ENCODE measurements at regions not wholly inside any gene's neighbourhood (a gene's known extent, or its start where the extent isn't known, plus 50 kb on each side); places are given as distances from the start of the nearest gene placed in this dataset.

- no peak for DNase-seq
Observed at GRCh38 chr15:96230526-96231181, 99.8 kb upstream of the NR2F2 start.

- DNase-seq: no peak
Observed at GRCh38 chr15:96232335-96232734, 98.2 kb upstream of the NR2F2 start.

GRCh38 chr15:96234109-96234892 lies 96.2 kb upstream of the NR2F2 start:
- no peak for DNase-seq

- DNase-seq: no peak
Observed at GRCh38 chr15:96237002-96237401, 93.5 kb upstream of the NR2F2 start.

- DNase-seq: no peak
Observed at GRCh38 chr15:96242761-96243160, 87.7 kb upstream of the NR2F2 start.

GRCh38 chr15:96243701-96244100 lies 86.8 kb upstream of the NR2F2 start:
- DNase-seq: no peak

GRCh38 chr15:96245252-96245651 lies 85.2 kb upstream of the NR2F2 start:
- DNase-seq: no peak

GRCh38 chr15:96246057-96246456 lies 84.4 kb upstream of the NR2F2 start:
- no peak for DNase-seq

GRCh38 chr15:96247621-96248305 lies 82.7 kb upstream of the NR2F2 start:
- no peak for DNase-seq

GRCh38 chr15:96252148-96252547 lies 78.4 kb upstream of the NR2F2 start:
- DNase-seq: no peak

- DNase-seq: no peak
Observed at GRCh38 chr15:96253006-96253747, 77.3 kb upstream of the NR2F2 start.

- DNase-seq: no peak
Observed at GRCh38 chr15:96254173-96254572, 76.3 kb upstream of the NR2F2 start.

GRCh38 chr15:96255599-96255998 lies 74.9 kb upstream of the NR2F2 start:
- DNase-seq: no peak

GRCh38 chr15:96261575-96262034 lies 68.9 kb upstream of the NR2F2 start:
- DNase-seq: no peak

GRCh38 chr15:96262097-96262496 lies 68.4 kb upstream of the NR2F2 start:
- DNase-seq: no peak

GRCh38 chr15:96262549-96263489 lies 67.7 kb upstream of the NR2F2 start:
- no peak for DNase-seq

GRCh38 chr15:96264351-96264798 lies 66.1 kb upstream of the NR2F2 start:
- DNase-seq: no peak

GRCh38 chr15:96264801-96265515 lies 65.5 kb upstream of the NR2F2 start:
- no peak for DNase-seq

- no peak for DNase-seq
Observed at GRCh38 chr15:96266456-96266855, 64.0 kb upstream of the NR2F2 start.

GRCh38 chr15:96267463-96267862 lies 63.0 kb upstream of the NR2F2 start:
- no peak for DNase-seq
